HL-60 (cell line): ENCODE measurements at regions not wholly inside any gene's neighbourhood (a gene's known extent, or its start where the extent isn't known, plus 50 kb on each side); places are given as distances from the start of the nearest gene placed in this dataset.

Source experiments
- POLR2AphosphoS5 ChIP-seq: IDR thresholded peaks from 2 replicates; pipeline ENCODE4 v1.6.1; 2012; ENCODE audit warnings: low read depth
- TF ChIP-seq, protein P1 (sequence below): IDR thresholded peaks from one replicate; pipeline ENCODE4 v1.5.1; 2011; ENCODE audit warnings: low read length, control low read depth, inconsistent platforms; ENCODE audit not compliant: insufficient read depth

DNA sequence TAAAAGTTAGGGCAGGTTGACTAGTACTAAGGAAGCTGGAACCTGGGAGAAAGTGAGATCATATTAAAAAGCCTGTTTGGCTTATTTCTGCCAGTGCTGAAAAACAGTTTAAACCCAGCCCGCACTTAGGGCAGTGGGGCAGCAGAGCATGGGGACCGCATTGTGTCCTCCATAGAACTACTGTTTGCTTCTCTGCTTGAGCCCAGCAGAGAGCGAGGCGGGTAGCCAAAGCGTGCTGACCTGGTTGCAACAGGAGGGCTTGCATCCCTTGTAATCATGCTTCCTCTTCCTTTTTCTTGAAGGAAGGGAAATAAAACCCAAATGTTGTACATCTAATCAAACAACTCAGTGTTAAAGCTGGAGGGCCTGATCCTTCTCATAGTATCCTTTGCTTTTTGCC lies 82.5 kb upstream of the HOXC13 start:
- TF ChIP-seq, protein P1, sequence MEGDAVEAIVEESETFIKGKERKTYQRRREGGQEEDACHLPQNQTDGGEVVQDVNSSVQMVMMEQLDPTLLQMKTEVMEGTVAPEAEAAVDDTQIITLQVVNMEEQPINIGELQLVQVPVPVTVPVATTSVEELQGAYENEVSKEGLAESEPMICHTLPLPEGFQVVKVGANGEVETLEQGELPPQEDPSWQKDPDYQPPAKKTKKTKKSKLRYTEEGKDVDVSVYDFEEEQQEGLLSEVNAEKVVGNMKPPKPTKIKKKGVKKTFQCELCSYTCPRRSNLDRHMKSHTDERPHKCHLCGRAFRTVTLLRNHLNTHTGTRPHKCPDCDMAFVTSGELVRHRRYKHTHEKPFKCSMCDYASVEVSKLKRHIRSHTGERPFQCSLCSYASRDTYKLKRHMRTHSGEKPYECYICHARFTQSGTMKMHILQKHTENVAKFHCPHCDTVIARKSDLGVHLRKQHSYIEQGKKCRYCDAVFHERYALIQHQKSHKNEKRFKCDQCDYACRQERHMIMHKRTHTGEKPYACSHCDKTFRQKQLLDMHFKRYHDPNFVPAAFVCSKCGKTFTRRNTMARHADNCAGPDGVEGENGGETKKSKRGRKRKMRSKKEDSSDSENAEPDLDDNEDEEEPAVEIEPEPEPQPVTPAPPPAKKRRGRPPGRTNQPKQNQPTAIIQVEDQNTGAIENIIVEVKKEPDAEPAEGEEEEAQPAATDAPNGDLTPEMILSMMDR: no peak
- TF ChIP-seq POLR2AphosphoS5: no peak
